SU-DHL-6 (cell line): ENCODE measurements at regions not wholly inside any gene's neighbourhood (a gene's known extent, or its start where the extent isn't known, plus 50 kb on each side); places are given as distances from the start of the nearest gene placed in this dataset.

ENCODE experiments used
- H2AFZ ChIP-seq: fragments of 200-600 bp; sonication (generic); 2 replicates; pipeline ENCODE4 v1.6.1; 2014; ENCODE audit warnings: low read depth, mild to moderate bottlenecking, moderate library complexity, mixed read lengths, antibody characterized with exemption, low read length; ENCODE audit not compliant: severe bottlenecking
- H3F3A ChIP-seq: fragments of 200-600 bp; shearing (Covaris generic); 2 replicates; pipeline ENCODE4 v1.6.0; 2016; ENCODE audit warnings: antibody characterized with exemption, mild to moderate bottlenecking; ENCODE audit not compliant: insufficient read depth
- H3K27ac ChIP-seq: fragments of 200-600 bp; sonication (generic); 2 replicates; pipeline ENCODE4 v1.5.1; 2016; ENCODE audit warnings: low read depth, mild to moderate bottlenecking, low read length, moderate library complexity, mixed read lengths
- H3K27me3 ChIP-seq: fragments of 200-600 bp; sonication (generic), shearing (Covaris generic); 2 replicates; pipeline ENCODE4 v1.6.0; 2014; ENCODE audit warnings: mild to moderate bottlenecking, low read length
- H3K36me3 ChIP-seq: fragments of 200-600 bp; sonication (generic); 2 replicates; pipeline ENCODE4 v1.6.1; 2014; ENCODE audit warnings: mild to moderate bottlenecking, low read length, mixed read lengths
- H3K4me2 ChIP-seq: fragments of 300-600, 200-600 bp; shearing (Covaris generic), sonication (generic); 2 replicates; pipeline ENCODE4 v1.6.0; 2014; ENCODE audit warnings: low read length, low read depth, mild to moderate bottlenecking; ENCODE audit not compliant: poor library complexity, severe bottlenecking
- H3K4me3 ChIP-seq: fragments of 200-600 bp; sonication (generic); 2 replicates; pipeline ENCODE4 v1.5.1; 2014; ENCODE audit warnings: antibody characterized with exemption, low read length, mild to moderate bottlenecking, mixed read lengths; ENCODE audit not compliant: insufficient read depth, poor library complexity, severe bottlenecking
- H3K79me2 ChIP-seq: fragments of 200-600 bp; sonication (generic); 2 replicates; pipeline ENCODE4 v1.6.1; 2014; ENCODE audit warnings: mild to moderate bottlenecking, low read length, moderate library complexity; ENCODE audit not compliant: insufficient read depth
- H3K9ac ChIP-seq: fragments of 200-600 bp; sonication (generic); 2 replicates; pipeline ENCODE4 v1.7.0; 2014; ENCODE audit warnings: mild to moderate bottlenecking, low read length
- H3K9me2 ChIP-seq: fragments of 200-600 bp; sonication (generic); replicated peaks from 2 replicates; pipeline ENCODE4 v1.6.1; 2014; ENCODE audit warnings: low read length; ENCODE audit not compliant: insufficient read depth
- H3K9me3 ChIP-seq: fragments of 200-600 bp; sonication (generic); 2 replicates; pipeline ENCODE4 v1.6.1; 2014; ENCODE audit warnings: low read length, mixed read lengths; ENCODE audit not compliant: insufficient read depth
- H4K20me1 ChIP-seq: fragments of 200-600 bp; sonication (generic); 2 replicates; pipeline ENCODE4 v1.6.1; 2014; ENCODE audit warnings: low read depth, mild to moderate bottlenecking, antibody characterized with exemption, low read length, moderate library complexity, mixed read lengths
- CTCF ChIP-seq: fragments of 200-600 bp; sonication (generic); IDR thresholded peaks from one replicate; pipeline ENCODE4 v1.5.1; 2017; ENCODE audit warnings: antibody characterized with exemption, mild to moderate bottlenecking, low read length, moderate library complexity; ENCODE audit not compliant: insufficient read depth, poor library complexity, severe bottlenecking
- EZH2phosphoT487 ChIP-seq: fragments of 200-600 bp; sonication (generic), shearing (Covaris generic); conservative IDR thresholded peaks from 2 replicates; pipeline ENCODE4 v1.6.1; 2018; ENCODE audit warnings: mild to moderate bottlenecking, antibody characterized with exemption, low read length, moderate library complexity, mixed read lengths

GRCh38 chr15:36415643-36416042 lies 163.8 kb upstream of the CDIN1 start:
- Histone ChIP-seq H3K79me2 (no peaks in the 10 kb centered on the region), H3K9ac (no peak overlapping the region), H2AFZ (no peak overlapping the region), H3K27ac (no peak overlapping the region), H3K27me3 (no peaks in the 10 kb centered on the region; the same call in 1 of the 2 replicates), H3K4me3 (no peak overlapping the region), H3K9me2 (no peaks in the 10 kb centered on the region), H3F3A (no peaks in the 10 kb centered on the region), H3K36me3 (no peaks in the 10 kb centered on the region), H4K20me1 (no peaks in the 10 kb centered on the region), H3K4me2 (no peak overlapping the region), H3K9me3 (no peaks in the 10 kb centered on the region)
- TF ChIP-seq EZH2phosphoT487 (no peak), CTCF (no peak)

GRCh38 chr15:36422631-36423030 lies 156.8 kb upstream of the CDIN1 start:
- Histone ChIP-seq H3K79me2 (no peaks in the 10 kb centered on the region), H3K4me3 (no peak overlapping the region), H3K27me3 (no peaks in the 10 kb centered on the region; the same call in 1 of the 2 replicates), H3K4me2 (no peak overlapping the region), H3K9me2 (no peaks in the 10 kb centered on the region), H3K27ac (no peak overlapping the region), H2AFZ (no peak overlapping the region), H3K9ac (no peak overlapping the region), H3K9me3 (no peaks in the 10 kb centered on the region), H3K36me3 (no peaks in the 10 kb centered on the region), H3F3A (no peaks in the 10 kb centered on the region), H4K20me1 (no peaks in the 10 kb centered on the region)
- TF ChIP-seq EZH2phosphoT487 (no peak), CTCF (no peak)

GRCh38 chr15:36426691-36427090 lies 152.7 kb upstream of the CDIN1 start:
- TF ChIP-seq EZH2phosphoT487 = no peak
- TF ChIP-seq CTCF = no peak
- H3F3A ChIP-seq = no peaks in the 10 kb centered on the region
- H3K9ac ChIP-seq = no peak overlapping the region
- H3K9me2 ChIP-seq = no peaks in the 10 kb centered on the region
- no peak overlapping the region for H3K4me2 ChIP-seq
- no peaks in the 10 kb centered on the region for H3K36me3 ChIP-seq
- H4K20me1 ChIP-seq = no peaks in the 10 kb centered on the region
- H3K9me3 ChIP-seq = no peaks in the 10 kb centered on the region
- H3K27ac ChIP-seq = no peak overlapping the region
- H3K4me3 ChIP-seq = no peak overlapping the region
- H3K79me2 ChIP-seq = no peaks in the 10 kb centered on the region
- no peak overlapping the region for H2AFZ ChIP-seq
- no peaks in the 10 kb centered on the region for H3K27me3 ChIP-seq
